SIG-M5 (cell line): ENCODE measurements at regions not wholly inside any gene's neighbourhood (a gene's known extent, or its start where the extent isn't known, plus 50 kb on each side); places are given as distances from the start of the nearest gene placed in this dataset.

Experiments
- DNase-seq: peaks from one replicate; lab custom pipeline; 2025; lab: John Stamatoyannopoulos, UW

DNA sequence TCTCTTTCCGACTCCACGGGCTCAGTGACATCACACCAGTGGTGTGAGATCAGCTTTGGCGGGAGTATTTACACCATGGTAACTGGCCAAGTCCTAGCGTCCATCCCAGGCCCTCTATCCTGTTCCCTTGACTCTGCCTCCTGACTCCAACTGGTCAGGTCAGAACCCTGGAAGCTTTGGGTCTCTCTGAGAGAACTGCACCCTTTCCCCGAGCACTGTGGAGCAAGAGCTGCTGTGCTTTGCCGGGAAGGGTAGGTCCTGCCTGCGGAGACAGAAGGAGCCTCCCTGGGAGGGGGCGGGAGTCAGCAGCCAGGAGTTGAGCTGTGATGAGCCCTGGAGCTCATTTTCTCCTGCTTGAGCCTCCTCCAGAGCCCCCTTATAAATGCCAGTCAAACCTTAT lies 212.1 kb upstream of the TNRC6C start:
- DNase-seq: no peak

DNA sequence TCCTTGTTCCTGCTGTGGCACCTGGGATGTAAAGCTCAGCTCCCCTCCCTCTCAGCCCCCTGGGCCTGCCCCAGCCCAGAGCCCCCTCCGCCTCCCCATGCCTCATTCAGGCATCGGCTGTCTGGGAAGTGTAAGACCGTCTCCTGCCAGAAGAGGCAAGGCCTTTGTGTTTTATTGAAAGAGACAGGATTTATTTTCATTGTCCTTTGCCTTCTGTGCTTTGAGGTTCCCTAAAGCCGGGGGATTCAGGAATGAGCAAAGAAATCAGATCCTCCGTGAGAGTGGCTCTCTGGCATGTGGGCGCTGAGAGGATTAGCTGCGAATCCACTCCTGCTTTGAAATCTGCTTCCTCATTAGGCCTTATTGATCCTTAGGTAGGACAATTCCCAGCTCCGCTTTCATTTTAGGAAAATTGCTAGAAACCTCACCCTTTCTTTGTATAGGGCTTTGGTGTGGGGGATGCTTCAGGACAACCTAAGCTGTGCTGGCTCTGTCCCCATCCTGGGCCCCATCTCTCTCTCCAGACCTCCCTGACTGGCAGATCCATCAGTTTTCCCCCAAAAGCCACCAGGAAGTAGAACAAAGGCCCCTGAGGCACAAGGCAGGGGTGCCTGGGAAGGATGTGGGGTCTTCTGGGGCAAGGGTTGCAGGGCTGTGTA lies 211.5 kb upstream of the TNRC6C start:
- DNase-seq: no peak

DNA sequence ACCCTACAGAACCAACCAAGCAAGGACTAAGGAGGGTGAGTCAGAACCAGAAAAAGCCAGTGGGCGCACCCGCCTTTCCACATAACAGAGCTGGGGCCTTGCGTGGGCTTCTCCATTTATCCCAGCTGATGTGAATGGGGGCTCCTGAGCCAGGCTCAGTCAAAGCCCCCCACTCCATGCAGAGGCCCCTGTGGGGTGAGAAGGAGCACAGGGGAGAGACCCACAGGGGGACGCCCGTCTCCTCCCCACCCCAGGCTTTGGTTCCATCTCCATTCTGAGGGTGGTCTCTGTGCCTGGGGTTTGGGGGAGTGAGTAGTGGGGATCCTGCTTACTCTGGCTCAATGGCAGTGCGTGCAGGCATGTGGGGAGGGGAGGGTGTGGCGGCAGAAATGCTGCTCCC lies 210.1 kb upstream of the TNRC6C start:
- DNase-seq: no peak

DNA sequence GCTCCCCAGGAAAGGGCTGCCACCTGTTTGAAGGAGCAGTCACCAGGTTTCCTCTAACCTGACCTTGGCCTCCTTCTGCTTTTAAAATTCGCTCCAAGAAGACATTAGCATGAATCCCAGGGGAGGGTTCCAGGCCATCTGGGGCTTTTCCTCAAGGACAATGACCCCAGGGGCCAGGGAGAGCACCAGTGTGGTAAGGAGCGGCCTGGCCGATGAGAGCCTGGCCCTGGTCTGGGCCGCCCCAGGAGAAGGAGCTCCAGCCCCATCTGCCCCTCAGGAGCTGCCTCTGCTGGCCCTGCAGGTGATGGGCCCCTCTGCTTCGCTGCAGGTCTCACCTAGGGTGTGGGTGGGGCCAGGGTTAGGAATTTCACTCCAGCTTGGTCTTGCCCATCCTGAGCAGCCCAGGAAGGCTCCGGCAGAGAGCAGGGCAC lies 209.2 kb upstream of the TNRC6C start:
- no peak for DNase-seq

DNA sequence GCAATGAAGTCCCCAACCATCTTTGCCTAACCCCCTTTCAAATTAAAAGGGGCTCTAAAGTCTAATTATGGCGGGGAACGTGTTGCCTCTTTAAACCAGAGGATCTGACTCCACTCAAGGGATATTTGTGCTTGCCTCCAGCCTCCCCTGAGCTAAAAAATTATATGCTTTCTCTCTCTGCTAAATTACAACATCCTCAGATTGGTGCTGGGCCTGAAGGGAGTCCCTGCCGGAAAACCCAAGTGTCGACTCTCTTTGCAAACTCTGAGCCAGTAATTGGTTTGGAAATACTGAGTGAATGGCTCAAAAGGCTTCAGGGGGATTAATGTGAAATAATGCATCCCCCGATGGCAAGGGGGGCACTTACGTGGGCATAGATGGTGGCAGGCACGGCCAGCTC lies 208.5 kb upstream of the TNRC6C start:
- no peak for DNase-seq

DNA sequence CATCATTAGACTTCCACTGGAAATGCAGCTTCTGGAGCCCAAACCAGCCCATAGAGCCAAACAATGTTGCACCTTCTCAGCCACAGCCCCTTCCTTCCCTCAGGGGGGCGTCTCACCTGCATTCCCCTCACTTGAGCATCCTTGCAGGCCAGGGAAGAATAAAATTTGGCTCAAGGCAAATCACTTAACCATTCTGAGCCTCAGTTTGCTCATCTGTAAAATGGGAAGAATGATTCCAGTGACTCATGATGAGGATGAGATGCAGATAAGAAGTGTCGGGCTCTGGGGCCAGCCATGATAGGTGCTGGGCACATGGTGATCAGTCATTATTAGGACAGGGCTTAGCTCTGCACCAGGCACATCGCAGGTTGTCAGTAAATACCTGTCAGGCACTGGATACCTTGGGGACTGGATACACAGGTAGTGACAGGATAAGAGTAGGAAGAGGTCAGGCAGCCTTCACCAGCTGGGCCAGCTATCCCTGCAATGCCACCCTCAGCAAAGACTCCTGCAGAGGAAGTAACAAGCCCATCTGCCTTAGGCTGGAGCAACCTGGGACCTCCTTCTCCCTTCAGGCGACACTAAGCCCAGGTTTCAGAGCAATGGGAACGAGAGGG lies 208.0 kb upstream of the TNRC6C start:
- DNase-seq: no peak

DNA sequence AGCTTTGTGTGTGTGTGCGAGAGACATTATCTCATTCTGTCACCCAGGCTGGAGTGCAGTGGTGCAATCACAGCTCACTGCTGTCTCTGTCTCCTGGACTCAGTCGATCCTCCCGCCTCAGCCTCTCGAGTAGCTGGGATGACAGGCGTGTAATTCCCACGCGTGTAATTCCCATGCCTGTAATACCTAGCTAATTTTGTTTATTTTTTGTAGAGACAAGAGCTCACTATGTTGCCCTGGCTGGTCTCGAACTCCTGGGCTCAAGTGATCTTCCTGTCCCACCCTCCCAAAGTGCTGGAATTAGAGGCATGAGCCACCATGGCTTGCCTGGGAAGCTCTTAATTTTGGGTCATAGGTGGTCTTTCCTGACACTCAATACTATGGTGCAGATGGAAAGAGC lies 205.3 kb upstream of the TNRC6C start:
- DNase-seq: no peak

DNA sequence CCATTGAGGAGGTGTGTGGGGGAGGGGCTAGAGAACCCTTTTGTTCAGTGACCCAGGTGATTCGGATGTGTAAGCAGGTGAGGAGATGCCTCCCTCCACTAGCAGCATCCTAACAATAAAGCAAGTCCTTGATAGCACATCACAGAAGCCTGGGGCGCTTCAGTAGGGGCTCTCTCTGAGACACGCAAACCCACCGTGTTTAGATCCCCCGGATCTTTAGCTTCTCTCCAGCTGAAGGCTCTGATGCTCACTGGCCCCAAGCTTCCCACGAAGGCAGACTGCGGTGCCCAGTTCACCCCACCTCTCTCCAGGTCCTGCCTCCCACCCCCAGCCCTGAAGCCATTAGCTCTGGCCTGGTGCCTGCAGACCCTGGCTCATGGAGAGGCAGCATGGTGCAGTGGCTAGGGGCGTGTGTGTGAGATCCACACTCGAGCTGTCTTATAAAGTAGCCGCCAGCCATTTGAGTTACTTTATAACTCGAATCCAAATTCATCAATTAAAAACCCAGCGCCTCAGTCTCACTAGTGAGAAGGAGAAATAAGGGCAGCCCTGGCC lies 204.7 kb upstream of the TNRC6C start:
- no peak for DNase-seq

DNA sequence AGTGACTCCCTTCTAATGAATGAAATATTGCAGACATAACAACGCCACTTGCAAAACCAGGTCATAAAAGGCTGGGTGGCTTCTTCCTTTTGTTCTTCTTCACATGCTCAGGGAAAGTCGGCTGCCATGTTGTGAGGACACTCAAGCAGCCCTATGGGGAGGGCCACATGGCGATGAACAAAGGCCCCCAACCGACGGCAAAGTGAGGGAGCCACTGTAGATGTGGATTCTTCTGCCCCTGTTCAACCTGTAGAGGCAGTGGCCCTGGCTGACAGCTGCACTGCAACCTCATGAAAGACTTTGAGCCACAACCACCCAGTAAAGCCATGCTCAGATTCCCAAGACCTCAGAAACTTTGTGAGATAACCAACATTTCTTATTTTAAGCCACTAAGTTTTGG lies 203.5 kb upstream of the TNRC6C start:
- no peak for DNase-seq

DNA sequence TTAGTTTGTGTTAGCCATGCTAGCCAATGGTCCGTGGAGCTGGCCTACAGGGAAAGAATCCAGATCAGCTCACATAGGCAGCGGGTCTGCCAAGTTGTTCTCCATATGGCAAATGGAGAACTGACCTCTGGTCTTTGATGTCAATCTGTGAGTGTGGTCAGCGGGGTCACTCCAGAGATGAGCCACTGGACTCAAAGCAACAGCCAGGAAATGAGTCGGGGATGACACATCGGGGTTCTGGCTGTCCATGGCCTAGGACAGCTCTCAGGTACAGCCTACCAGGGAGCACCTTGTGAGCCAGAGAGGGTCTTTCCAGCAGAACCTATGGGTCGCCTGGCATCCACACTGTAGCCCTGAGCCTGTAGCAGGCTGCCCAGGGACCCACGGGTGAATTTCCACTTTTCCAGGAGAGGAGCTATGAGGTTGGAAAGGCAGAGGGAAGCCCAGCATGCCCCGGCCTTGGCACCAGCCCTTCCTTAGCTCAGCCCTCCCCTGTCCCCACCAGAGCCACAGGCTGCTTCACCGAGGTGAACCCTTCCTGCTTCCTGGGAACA lies 203.0 kb upstream of the TNRC6C start:
- no peak for DNase-seq

DNA sequence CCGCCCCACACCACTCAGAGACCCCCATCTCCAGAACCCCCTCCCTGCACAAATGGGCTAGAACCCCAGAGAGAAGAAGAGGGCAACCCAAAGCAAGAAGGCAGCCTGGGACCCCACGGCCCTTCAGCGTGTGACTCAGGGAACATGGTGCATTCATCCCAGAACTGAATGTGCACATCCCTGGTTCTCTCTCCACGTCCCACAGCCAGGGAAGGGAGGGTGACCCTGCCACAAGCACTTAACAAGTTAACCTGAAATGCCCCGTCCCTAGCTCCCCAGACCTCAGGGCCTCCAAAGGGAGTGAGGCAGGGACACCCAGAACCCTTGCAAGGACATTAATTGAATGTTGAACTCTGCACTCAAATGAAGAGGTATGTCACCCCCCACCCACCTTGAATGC lies 202.5 kb upstream of the TNRC6C start:
- DNase-seq: no peak

DNA sequence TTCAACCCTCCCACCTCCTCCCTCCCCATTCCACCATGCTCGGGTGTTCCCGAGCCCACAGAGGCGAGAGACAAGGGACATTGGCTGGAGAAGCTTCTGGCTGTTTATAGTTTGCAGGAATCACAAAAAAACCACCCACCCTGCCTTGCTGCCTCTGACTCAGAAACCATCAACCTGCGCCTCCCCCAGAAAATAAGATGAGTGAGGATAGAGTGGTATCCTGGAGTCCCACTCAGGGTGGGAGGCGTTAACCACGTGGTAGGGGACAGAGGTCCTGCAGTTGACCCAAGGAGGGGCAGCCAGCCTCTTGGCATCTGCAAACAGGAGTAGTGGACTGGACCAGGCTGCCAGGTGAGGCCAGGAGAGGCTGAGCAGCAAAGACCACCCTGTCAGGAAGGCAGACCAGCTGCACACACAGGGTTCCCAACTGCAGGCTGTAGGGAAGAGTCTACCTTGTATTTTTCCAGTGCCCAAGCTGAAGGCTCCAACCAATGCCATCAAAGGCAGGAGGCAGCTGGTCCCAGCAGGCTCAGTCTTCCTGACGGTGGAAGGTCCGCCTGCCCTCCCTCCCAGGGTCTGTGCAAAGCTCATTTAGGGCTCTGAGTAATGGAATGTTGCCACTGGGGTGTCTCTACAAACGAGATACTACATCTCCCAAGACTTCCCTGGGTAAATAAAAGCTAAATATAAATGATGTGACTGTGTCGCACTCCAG lies 201.5 kb upstream of the TNRC6C start:
- DNase-seq: no peak

DNA sequence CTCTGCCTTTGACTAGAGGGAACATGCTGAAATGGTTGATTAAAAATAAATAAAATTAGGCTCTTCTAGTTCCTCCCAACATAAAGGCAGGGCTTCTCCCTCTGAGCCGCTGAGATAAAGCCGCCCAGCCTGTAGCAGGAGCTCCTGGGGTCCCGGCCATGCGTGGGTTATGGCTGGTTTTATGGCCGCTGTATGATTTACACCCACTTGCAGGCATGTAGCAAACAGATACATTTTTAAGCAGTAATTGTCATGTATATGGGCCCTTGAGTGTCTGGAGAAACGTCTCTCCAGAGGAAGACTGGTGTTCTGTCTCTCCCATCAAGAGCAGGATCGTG lies 201.0 kb upstream of the TNRC6C start:
- DNase-seq: no peak

DNA sequence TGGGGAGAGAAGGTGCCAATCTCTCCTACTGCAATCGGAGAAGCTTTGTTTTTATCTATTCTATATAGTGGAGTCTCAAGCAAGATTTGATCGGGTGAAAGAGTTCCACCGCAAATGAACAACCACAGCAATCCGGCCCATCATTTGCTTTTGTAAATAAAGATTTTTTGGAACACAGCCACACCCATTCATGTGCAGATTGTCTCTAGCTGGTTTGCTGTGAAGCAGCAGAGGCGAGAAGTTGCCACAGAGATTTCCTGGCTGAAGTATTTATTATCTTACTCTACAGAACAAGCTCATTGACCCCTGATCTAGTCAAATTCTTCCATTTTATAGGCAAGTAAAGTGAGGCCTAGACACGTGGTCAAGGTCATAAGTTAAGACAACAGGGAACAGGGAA lies 195.5 kb upstream of the TNRC6C start:
- DNase-seq: no peak

DNA sequence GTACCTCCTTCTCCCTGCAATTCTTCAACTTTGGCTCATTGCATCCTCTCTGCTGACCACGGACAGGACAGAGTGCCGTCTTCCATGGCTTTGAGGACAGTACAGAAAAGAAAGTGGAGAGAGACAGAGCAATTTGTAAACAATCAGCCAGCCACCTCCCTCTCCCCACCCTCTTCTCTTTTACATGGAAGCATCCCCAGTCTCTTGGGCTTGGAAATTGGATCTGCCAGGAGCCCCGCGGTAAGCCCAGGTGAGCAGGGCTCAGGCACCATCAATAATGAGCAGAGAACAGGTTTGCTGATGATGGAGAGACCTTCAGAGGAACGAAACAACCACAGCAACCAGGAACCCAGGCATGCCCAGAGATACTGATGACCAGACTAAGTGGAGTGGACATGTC lies 194.9 kb upstream of the TNRC6C start:
- DNase-seq: no peak

DNA sequence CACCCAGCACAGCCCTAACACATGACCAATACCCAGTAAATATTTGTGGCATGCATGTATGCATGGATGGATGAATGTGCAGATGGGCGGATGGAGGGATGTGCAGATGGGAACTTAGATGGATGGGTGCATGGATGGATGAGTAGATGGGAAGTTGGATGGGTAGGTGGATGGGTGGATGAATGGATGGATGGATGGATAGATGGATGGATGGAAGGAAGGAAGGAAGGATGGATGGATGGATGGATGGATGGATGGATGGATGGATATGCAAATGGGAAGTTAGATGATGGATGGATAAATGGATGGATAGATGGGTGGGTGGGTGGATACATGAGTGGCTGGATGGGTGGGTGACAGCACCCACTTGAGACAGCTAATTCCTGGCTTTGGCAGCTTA lies 193.2 kb upstream of the TNRC6C start:
- no peak for DNase-seq

DNA sequence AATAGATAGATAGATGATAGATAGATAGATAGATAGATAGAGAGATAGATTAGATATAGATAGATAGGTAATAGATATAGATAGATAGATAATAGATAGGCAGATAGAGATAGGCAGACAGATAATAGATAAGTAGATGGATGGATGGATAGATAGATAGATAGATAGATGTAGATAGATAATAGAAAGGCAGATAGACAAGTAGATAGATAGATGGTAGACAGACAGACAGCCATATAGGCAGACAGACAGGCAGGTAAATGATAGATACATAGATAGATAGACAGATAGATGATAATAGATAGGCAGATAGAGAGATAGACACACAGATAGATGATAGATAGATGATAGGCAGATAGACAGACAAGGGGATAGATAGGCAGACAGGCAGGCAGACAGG lies 191.4 kb upstream of the TNRC6C start:
- no peak for DNase-seq

DNA sequence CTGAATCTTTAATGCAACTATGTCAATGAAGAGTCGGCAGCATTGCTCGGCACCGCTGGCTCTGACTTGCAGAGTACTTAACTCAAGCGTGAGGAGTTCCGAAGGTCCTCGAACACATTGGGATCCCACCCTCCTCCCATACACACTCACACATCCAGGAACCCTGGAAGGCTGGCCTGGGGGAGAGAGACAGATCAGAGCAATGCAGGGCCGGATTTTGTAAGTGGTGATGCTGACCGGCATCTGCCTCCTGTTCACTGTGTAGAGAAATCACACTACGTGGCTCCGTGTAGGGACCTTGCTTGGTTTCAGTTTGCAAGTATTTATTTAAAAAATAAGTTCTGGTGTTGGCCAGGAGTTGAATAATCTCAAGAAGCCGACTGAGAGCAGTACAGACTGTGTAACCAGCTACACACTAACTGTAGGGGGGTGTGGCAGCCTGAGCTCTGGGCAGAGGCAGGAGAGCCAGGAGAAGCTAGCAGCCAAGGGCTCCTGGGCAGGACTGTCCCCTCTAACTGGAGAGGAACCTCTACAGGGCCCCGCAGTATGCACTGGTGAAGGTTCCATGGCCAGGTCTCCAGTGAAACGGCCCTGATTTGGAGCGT lies 190.2 kb upstream of the TNRC6C start:
- DNase-seq: no peak

DNA sequence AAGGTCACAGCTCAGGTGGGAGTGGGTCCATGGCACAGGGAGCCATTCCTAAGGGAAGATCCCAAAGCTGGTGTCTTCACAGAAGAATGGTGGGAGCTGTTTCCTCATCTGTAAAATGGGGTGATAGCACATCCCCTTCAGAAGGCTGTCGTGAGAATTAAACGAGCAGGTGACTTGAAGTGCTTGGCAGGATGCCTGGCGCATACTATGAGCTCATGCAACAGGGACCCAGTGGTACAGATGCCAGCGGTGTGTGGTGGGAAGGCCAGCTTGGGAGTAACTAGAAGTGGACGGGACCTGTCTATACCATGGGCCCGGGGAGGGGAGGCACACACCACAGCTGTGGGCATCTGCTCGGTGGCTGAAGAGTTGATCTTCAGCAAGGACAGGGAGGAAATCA lies 189.3 kb upstream of the TNRC6C start:
- no peak for DNase-seq

DNA sequence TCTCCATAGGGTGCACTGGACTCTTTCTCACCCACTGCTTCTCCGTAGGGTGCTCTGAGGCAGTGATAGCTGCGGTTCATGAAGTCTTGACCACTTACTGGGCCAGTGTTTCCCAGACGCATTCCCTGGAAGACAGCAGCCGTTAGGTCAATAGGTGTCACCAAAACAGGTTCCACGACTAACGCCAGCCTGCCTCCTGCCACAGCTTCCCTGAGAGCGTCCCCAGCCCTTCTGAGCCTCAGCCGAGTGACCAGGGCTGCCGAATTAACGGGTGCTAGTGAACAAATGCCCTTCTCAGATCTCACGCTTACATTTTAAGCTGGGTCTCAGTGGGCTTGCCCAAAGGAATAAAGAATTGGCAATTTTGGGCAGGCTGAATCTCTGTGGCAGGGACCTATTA lies 188.7 kb upstream of the TNRC6C start:
- no peak for DNase-seq

DNA sequence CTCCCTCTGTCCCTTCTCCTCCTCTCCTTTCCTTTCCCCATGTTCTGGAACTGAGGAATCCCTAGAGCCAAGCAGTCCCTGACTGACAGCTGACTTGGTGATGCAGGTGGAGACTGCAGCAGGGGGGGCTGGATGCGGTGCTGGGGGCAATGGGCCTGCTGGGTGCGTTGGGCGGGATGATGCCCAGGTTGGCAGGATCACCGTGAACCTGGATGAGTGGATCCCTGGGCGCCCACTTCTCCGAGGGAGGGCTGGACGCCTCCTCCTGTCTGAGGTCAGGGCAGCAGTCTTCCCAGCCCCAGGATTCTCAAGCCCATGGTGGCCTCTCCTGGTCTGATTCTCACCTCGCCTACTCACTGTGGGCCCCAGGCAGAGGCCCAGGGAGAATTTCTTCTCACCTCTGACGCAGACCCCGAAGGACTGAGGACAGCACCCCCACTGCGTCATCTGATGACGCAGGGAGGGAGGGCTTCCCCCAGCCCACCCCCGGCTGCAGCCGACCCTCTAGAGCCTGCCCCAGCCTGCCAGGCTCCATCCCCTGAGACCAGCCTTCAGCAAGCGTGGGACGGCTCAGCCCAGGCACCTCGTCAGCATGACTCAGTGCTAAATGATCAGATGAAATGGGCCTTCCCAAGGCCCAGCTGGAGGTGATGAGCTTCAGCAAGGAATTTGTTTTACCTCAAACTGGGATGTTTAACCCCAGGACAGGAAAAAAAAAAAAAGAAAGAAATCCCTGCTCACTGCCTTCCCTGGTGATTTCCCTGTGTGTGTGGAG lies 188.0 kb upstream of the TNRC6C start:
- no peak for DNase-seq

DNA sequence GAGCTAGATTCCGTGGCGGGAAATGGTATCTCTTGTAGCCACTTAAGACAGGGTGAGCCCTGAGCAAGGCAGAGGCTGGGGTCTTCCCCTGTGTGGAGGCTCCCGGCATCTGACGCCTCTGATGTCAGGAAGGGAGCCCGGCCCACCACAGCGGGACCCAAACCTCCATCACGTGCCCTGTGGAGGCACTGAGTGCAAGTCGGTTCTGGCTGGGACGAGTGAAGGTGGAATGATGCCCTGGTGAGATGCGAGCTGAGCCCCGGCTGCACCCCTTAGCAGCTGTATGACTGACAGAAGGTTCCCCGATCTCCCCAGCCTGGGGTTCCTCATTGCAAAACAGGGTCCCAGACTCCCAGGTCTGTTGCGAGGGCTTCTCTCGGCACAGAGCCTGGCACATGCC lies 187.4 kb upstream of the TNRC6C start:
- no peak for DNase-seq
